GM12878 (cell line): ENCODE measurements at regions not wholly inside any gene's neighbourhood (a gene's known extent, or its start where the extent isn't known, plus 50 kb on each side); places are given as distances from the start of the nearest gene placed in this dataset.

Experiments used
- ATAC-seq: fragments of 200-7000 bp; cut with Tn5 transposase; 3 replicates; pipeline ENCODE4 v1.9.1; 2020; ENCODE audit warnings: mild to moderate bottlenecking, moderate library complexity
- BruUV-seq: library from RNA; stranded (reverse); fragments of 400-500 nt; replicated peaks from 2 replicates; lab custom pipeline; 2021; lab: Mats Ljungman, UMichigan
- CTCF ChIA-PET: fragments of 300-600 bp; sonication (Branson Sonifier 250); formaldehyde crosslinking; extraction: SDS; loops from one replicate; lab custom pipeline; 2021; ENCODE audit warnings: inconsistent platforms; lab: Yijun Ruan, JAX
- POLR2A ChIA-PET: fragments of 350-600 bp; formaldehyde crosslinking; extraction: SDS; loops from one replicate; lab custom pipeline; 2021; ENCODE audit warnings: inconsistent platforms; lab: Charles Lee
- RAD21 ChIA-PET: fragments of 300-600 bp; sonication (Branson Sonifier 250); formaldehyde crosslinking; loops from one replicate; lab custom pipeline; 2023; ENCODE audit warnings: antibody characterized with exemption; ENCODE audit not compliant: unreplicated experiment; lab: Charles Lee
- SMC1A ChIA-PET: fragments of 300-600 bp; sonication (Branson Sonifier 250); formaldehyde crosslinking; loops from one replicate; lab custom pipeline; 2023; ENCODE audit not compliant: unreplicated experiment, uncharacterized antibody; lab: Charles Lee
- DNase-seq: peaks from one replicate; pipeline ENCODE4 v3.0.0-alpha.2; 2011; ENCODE audit warnings: low read depth, low spot score
- FAIRE-seq: peaks from 3 replicates; lab custom pipeline; 2011; peaks lifted over from hg19 to GRCh38; lab: Jason Lieb, UNC
- H2AFZ ChIP-seq: 2 replicates; pipeline ENCODE4 v1.6.0; 2011; ENCODE audit warnings: low read depth, low read length, control low read depth; ENCODE audit not compliant: control insufficient read depth
- H3K27ac ChIP-seq: 2 replicates; pipeline ENCODE4 v1.5.1; 2011; ENCODE audit warnings: control low read depth; ENCODE audit not compliant: control insufficient read depth, insufficient read depth
- H3K27me3 ChIP-seq, 2 experiments: replicated peaks in 1 of 2; 2 replicates each; pipeline versions ENCODE4 v1.6.0 to v1.6.1; 2011; ENCODE audit warnings: low read length in 1 of 2; ENCODE audit not compliant: control insufficient read depth in 2 of 2, insufficient read depth in 2 of 2
- H3K36me3 ChIP-seq, 2 experiments: 2 replicates each; pipeline ENCODE4 v1.5.1; 2011; ENCODE audit warnings: low read length in 1 of 2; ENCODE audit not compliant: control insufficient read depth in 2 of 2, insufficient read depth in 2 of 2
- H3K4me1 ChIP-seq: 2 replicates; pipeline ENCODE4 v1.6.1; 2011; ENCODE audit warnings: mild to moderate bottlenecking, low read length, moderate library complexity, mixed read lengths; ENCODE audit not compliant: control insufficient read depth, insufficient read depth
- H3K4me2 ChIP-seq: 2 replicates; pipeline ENCODE4 v1.6.0; 2011; ENCODE audit warnings: control low read depth; ENCODE audit not compliant: control insufficient read depth, insufficient read depth
- H3K4me3 ChIP-seq: fragments of 200-600 bp; sonication (generic); 2 replicates; pipeline ENCODE4 v1.5.1; 2016
- H3K79me2 ChIP-seq: 2 replicates; pipeline ENCODE4 v1.6.0; 2011; ENCODE audit warnings: low read length; ENCODE audit not compliant: control insufficient read depth, insufficient read depth
- H3K9ac ChIP-seq: 2 replicates; pipeline ENCODE4 v1.8.0; 2011; ENCODE audit warnings: low read length, control low read depth, mixed read lengths; ENCODE audit not compliant: control insufficient read depth, insufficient read depth
- H3K9me3 ChIP-seq: replicated peaks from 3 replicates; pipeline ENCODE4 v1.5.1; 2011; ENCODE audit warnings: mild to moderate bottlenecking, low read length; ENCODE audit not compliant: control insufficient read depth, insufficient read depth
- H4K20me1 ChIP-seq: 2 replicates; pipeline ENCODE4 v1.6.0; 2011; ENCODE audit not compliant: control insufficient read depth, insufficient read depth
- CHD4 ChIP-seq: fragments of 200-600 bp; sonication (generic); IDR thresholded peaks from 2 replicates; pipeline ENCODE4 v1.6.1; 2016; ENCODE audit warnings: mild to moderate bottlenecking
- EED ChIP-seq: sonication (generic); IDR thresholded peaks from 2 replicates; pipeline ENCODE4 v1.6.1; 2016; ENCODE audit warnings: antibody characterized with exemption, low read depth
- FOXK2 ChIP-seq: fragments of 450-650 bp; IDR thresholded peaks from 2 replicates; pipeline ENCODE4 v1.6.1; 2017; ENCODE audit warnings: mild to moderate bottlenecking, moderate library complexity
- HDAC2 ChIP-seq: fragments of 200-600 bp; sonication (generic); IDR thresholded peaks from 2 replicates; pipeline ENCODE4 v1.6.1; 2017
- IRF5 ChIP-seq: fragments of 450-650 bp; IDR thresholded peaks from 2 replicates; pipeline ENCODE4 v1.6.1; 2017; ENCODE audit warnings: borderline replicate concordance
- NFYB ChIP-seq: IDR thresholded peaks from 2 replicates; pipeline ENCODE4 v1.6.1; 2011; ENCODE audit warnings: low read depth, mild to moderate bottlenecking, low read length, improper control_type of control experiment, moderate library complexity; ENCODE audit not compliant: insufficient read depth
- PAX8 ChIP-seq: fragments of 450-650 bp; IDR thresholded peaks from 2 replicates; pipeline ENCODE4 v1.6.1; 2017; ENCODE audit warnings: mild to moderate bottlenecking, moderate library complexity
- RCOR1 ChIP-seq: conservative IDR thresholded peaks from 2 replicates; pipeline ENCODE4 v1.6.1; 2012; ENCODE audit warnings: low read depth, low read length, improper control_type of control experiment
- SMAD5 ChIP-seq: IDR thresholded peaks from 2 replicates; pipeline ENCODE4 v1.6.1; 2016; ENCODE audit warnings: antibody characterized with exemption, low read depth
- SPI1 ChIP-seq: IDR thresholded peaks from 2 replicates; pipeline ENCODE4 v1.6.1; 2011; ENCODE audit warnings: low read depth, mild to moderate bottlenecking, low read length, moderate library complexity, borderline replicate concordance; ENCODE audit not compliant: insufficient read depth
- SUPT20H ChIP-seq: IDR thresholded peaks from 2 replicates; pipeline ENCODE4 v1.6.1; 2011; ENCODE audit warnings: low read depth, mild to moderate bottlenecking, low read length, moderate library complexity, borderline replicate concordance; ENCODE audit not compliant: control insufficient read depth
- ZBTB33 ChIP-seq: fragments of 450-650 bp; IDR thresholded peaks from 2 replicates; pipeline ENCODE4 v1.6.1; 2017; ENCODE audit warnings: mild to moderate bottlenecking
- ZNF622 ChIP-seq: fragments of 450-650 bp; IDR thresholded peaks from 2 replicates; pipeline ENCODE4 v1.6.1; 2017; ENCODE audit warnings: mild to moderate bottlenecking, inconsistent platforms
- WGBS: methylation state at CpG from one replicate; pipeline ENCODE4 v1.1.6; 2016; ENCODE audit warnings: low lambda C conversion rate; ENCODE audit not compliant: insufficient replicate concordance, insufficient coverage; ENCODE audit errors: missing lambda C conversion rate; 5-methylcytosine and 5-hydroxymethylcytosine counted together
- in situ Hi-C: fragments of 300-500 bp; cut with MboI; formaldehyde crosslinking; loops from 9 replicates; pipeline ENCODE4 v1.14.3; 2018; ENCODE audit warnings: mixed read lengths
- intact Hi-C: fragments of 100-400 bp; cut with micrococcal nuclease; formaldehyde crosslinking; loops from one replicate; pipeline ENCODE4 v1.14.2; 2022; ENCODE audit not compliant: unreplicated experiment
- TF ChIP-seq, protein P1 (sequence below): IDR thresholded peaks from 2 replicates; pipeline ENCODE4 v1.6.1; 2011; ENCODE audit warnings: mild to moderate bottlenecking, low read depth, low read length, moderate library complexity; ENCODE audit not compliant: insufficient replicate concordance
- TF ChIP-seq, protein P2 (sequence below): IDR thresholded peaks from 2 replicates; pipeline ENCODE4 v1.6.1; 2011; ENCODE audit warnings: low read depth, mild to moderate bottlenecking, low read length, moderate library complexity, borderline replicate concordance; ENCODE audit errors: extremely low read depth

- ATAC-seq, result no peak
- Histone ChIP-seq H3K4me2 (no peak overlapping the region), H3K4me3 (no peak overlapping the region), H2AFZ (no peak overlapping the region), H3K9me3 (no peaks in the 10 kb centered on the region), H3K79me2 (no peaks in the 10 kb centered on the region), H3K36me3 (no peaks in the 10 kb centered on the region), H3K9ac (no peak overlapping the region), H4K20me1 (no peaks in the 10 kb centered on the region), H3K4me1 (no peaks in the 10 kb centered on the region), H3K27me3 (no peaks in the 10 kb centered on the region), H3K27ac (no peak overlapping the region)
- no peak for FAIRE-seq
- ChIA-PET POLR2A (no interaction called here), SMC1A (no interaction called here), CTCF (interaction anchor here (1.5 kb wide), 1 partner anchor 836 kb away, joined by 4 read pairs; no protein-coding TSS in a partner anchor), RAD21 (no interaction called here)
- WGBS, result 52% methylated on average over 2 of the region's 2 CpGs
- intact Hi-C loops, result no loop called here
- in situ Hi-C loops, result no loop called here
- BruUV-seq, result no TSS peak
- DNase-seq, result no peak
- TF ChIP-seq CHD4, result no peak
- TF ChIP-seq PAX8, result no peak
- no peak for TF ChIP-seq ZNF622
- no peak for TF ChIP-seq SPI1
- no peak for TF ChIP-seq ZBTB33
These were observed 138.3 kb upstream of the FAM47A start for GRCh38 chrX:34270434-34270833.

DNA sequence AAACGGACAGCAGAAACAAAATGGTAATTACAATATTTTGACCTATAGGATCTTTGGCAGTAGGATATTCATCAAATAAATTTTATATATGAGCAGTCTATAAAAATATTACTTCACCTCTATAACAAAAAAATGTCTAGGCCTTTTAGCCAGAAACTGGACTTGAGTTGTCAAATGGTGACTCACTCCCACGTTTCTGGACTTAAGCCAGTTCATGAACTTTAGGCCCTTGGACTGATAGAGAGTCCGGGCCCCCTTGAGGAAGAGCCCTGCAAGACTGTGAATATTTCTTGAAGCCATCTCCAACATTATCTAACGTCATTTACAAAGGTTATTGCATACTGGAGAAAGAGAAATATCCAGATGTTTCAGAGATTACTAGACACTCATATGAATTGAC lies 106.8 kb upstream of the FAM47A start:
- Histone ChIP-seq H3K27ac (no peak overlapping the region), H3K9ac (no peak overlapping the region), H3K4me3 (no peak overlapping the region), H3K9me3 (no peaks in the 10 kb centered on the region), H3K79me2 (no peaks in the 10 kb centered on the region), H3K36me3 (no peaks in the 10 kb centered on the region), H3K4me2 (no peak overlapping the region), H2AFZ (no peak overlapping the region), H4K20me1 (no peaks in the 10 kb centered on the region), H3K27me3 (no peaks in the 10 kb centered on the region), H3K4me1 (no peaks in the 10 kb centered on the region)
- 2% methylated on average over 4 of the region's 4 CpGs for WGBS
- POLR2A ChIA-PET, result no interaction called here
- ATAC-seq, result no peak
- in situ Hi-C loops, result no loop called here
- CTCF ChIA-PET, result no interaction called here
- RAD21 ChIA-PET, result no interaction called here
- SMC1A ChIA-PET, result no interaction called here
- no peak for DNase-seq
- intact Hi-C loops, result no loop called here
- no peak for FAIRE-seq
- no TSS peak for BruUV-seq
- no peak for TF ChIP-seq EED
- no peak for TF ChIP-seq PAX8
- TF ChIP-seq SUPT20H, result no peak
- TF ChIP-seq HDAC2, result no peak
- no peak for TF ChIP-seq NFYB
- TF ChIP-seq IRF5, result no peak
- TF ChIP-seq FOXK2, result no peak
- TF ChIP-seq, protein P1, sequence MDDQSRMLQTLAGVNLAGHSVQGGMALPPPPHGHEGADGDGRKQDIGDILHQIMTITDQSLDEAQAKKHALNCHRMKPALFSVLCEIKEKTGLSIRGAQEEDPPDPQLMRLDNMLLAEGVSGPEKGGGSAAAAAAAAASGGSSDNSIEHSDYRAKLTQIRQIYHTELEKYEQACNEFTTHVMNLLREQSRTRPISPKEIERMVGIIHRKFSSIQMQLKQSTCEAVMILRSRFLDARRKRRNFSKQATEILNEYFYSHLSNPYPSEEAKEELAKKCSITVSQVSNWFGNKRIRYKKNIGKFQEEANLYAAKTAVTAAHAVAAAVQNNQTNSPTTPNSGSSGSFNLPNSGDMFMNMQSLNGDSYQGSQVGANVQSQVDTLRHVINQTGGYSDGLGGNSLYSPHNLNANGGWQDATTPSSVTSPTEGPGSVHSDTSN, result no peak
- TF ChIP-seq, protein P2, sequence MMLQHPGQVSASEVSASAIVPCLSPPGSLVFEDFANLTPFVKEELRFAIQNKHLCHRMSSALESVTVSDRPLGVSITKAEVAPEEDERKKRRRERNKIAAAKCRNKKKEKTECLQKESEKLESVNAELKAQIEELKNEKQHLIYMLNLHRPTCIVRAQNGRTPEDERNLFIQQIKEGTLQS, result no peak
- TF ChIP-seq SMAD5, result no peak
- no peak for TF ChIP-seq RCOR1
